CD14-positive monocyte (primary cell): ENCODE measurements at regions not wholly inside any gene's neighbourhood (a gene's known extent, or its start where the extent isn't known, plus 50 kb on each side); places are given as distances from the start of the nearest gene placed in this dataset.

Experiments used
- DNase-seq, 3 donors: peaks; one replicate each; pipeline ENCODE4 v3.0.0-alpha.2; 2011 to 2022
- H2AFZ ChIP-seq: 2 replicates; pipeline ENCODE4 v1.6.0; 2012; ENCODE audit warnings: mild to moderate bottlenecking, low read depth, low read length, inconsistent platforms; ENCODE audit not compliant: insufficient read depth, poor library complexity, severe bottlenecking
- H3K27ac ChIP-seq, 2 donors: 1 replicate in 1 of 2; 2 replicates in 1 of 2; pipeline ENCODE4 v1.5.1; 2012 to 2013; ENCODE audit warnings: low read length in 2 of 2, control low read depth in 1 of 2, inconsistent platforms in 1 of 2, low read depth in 1 of 2, mild to moderate bottlenecking in 1 of 2
- H3K27me3 ChIP-seq, 2 donors: one replicate each; pipeline versions ENCODE4 v1.6.0 to v1.6.1; 2011 to 2013; ENCODE audit warnings: low read length in 2 of 2; ENCODE audit not compliant: control insufficient read depth in 2 of 2, insufficient read depth in 2 of 2
- H3K36me3 ChIP-seq, 2 donors: replicated peaks in 1 of 2; 1 replicate in 1 of 2; 2 replicates in 1 of 2; pipeline versions ENCODE4 v1.5.1 to v1.6.1; 2012 to 2013; ENCODE audit warnings: low read length in 2 of 2, control low read depth in 1 of 2, inconsistent platforms in 1 of 2, mild to moderate bottlenecking in 1 of 2; ENCODE audit not compliant: insufficient read depth in 2 of 2, control insufficient read depth in 1 of 2
- H3K4me1 ChIP-seq, 2 donors: 1 replicate in 1 of 2; 2 replicates in 1 of 2; pipeline versions ENCODE4 v1.5.1 to v1.6.1; 2012 to 2013; ENCODE audit warnings: low read length in 2 of 2, control low read depth in 1 of 2, inconsistent platforms in 1 of 2, mild to moderate bottlenecking in 1 of 2, moderate library complexity in 1 of 2; ENCODE audit not compliant: insufficient read depth in 2 of 2, control insufficient read depth in 1 of 2
- H3K4me2 ChIP-seq: replicated peaks from 2 replicates; pipeline ENCODE3; 2012; ENCODE audit warnings: low read length, moderate library complexity, mild to moderate bottlenecking; ENCODE audit not compliant: poor library complexity, severe bottlenecking; ENCODE audit errors: extremely low read depth
- H3K4me3 ChIP-seq, 3 experiments: fragments of 200-600 bp in 1 of 3; sonication (generic) in 1 of 3; replicated peaks in 1 of 3; 1 replicate in 2 of 3; 2 replicates in 1 of 3; pipeline ENCODE4 v1.5.1; 2011 to 2013; ENCODE audit warnings: low read length in 3 of 3, mild to moderate bottlenecking in 3 of 3, control low read depth in 2 of 3, low read depth in 2 of 3, inconsistent platforms in 1 of 3, moderate library complexity in 1 of 3
- H3K79me2 ChIP-seq: 2 replicates; pipeline ENCODE4 v1.6.0; 2012; ENCODE audit warnings: mild to moderate bottlenecking, control low read depth, inconsistent platforms, low read length, moderate library complexity; ENCODE audit not compliant: insufficient read depth
- H3K9ac ChIP-seq: 2 replicates; pipeline ENCODE4 v1.6.0; 2017; ENCODE audit warnings: low read length, mild to moderate bottlenecking; ENCODE audit not compliant: insufficient read depth, poor library complexity, severe bottlenecking
- H3K9me3 ChIP-seq, 2 donors: replicated peaks in 1 of 2; 1 replicate in 1 of 2; 2 replicates in 1 of 2; pipeline versions ENCODE4 v1.5.1 to v1.6.1; 2012 to 2013; ENCODE audit warnings: low read length in 2 of 2, control low read depth in 1 of 2; ENCODE audit not compliant: control insufficient read depth in 1 of 2, insufficient read depth in 1 of 2
- H4K20me1 ChIP-seq: 2 replicates; pipeline ENCODE4 v1.6.0; 2012; ENCODE audit warnings: mild to moderate bottlenecking, low read length, control low read depth, moderate library complexity; ENCODE audit not compliant: insufficient read depth
- H3K27ac Mint-ChIP-seq, 7 donors: one replicate each; pipeline ENCODE4 v1.8.0; 2020; ENCODE audit warnings: mild to moderate bottlenecking in 7 of 7, mixed read lengths in 7 of 7, moderate library complexity in 6 of 7, inconsistent platforms in 2 of 7
- H3K27me3 Mint-ChIP-seq, 3 donors: one replicate each; pipeline ENCODE4 v1.8.0; 2021 to 2022; ENCODE audit warnings: low read depth in 3 of 3, mild to moderate bottlenecking in 3 of 3, mixed read lengths in 3 of 3, moderate library complexity in 3 of 3, inconsistent platforms in 1 of 3
- H3K36me3 Mint-ChIP-seq, 2 donors: one replicate each; pipeline ENCODE4 v1.8.0; 2020; ENCODE audit warnings: mixed read lengths in 2 of 2, inconsistent platforms in 1 of 2, mild to moderate bottlenecking in 1 of 2
- H3K4me1 Mint-ChIP-seq: one replicate; pipeline ENCODE4 v1.8.0; 2020; ENCODE audit warnings: mild to moderate bottlenecking, mixed read lengths
- H3K4me3 Mint-ChIP-seq, 2 donors: one replicate each; pipeline ENCODE4 v1.8.0; 2020; ENCODE audit warnings: mild to moderate bottlenecking in 2 of 2, mixed read lengths in 2 of 2, moderate library complexity in 1 of 2
- H3K9me3 Mint-ChIP-seq, 7 donors: one replicate each; pipeline ENCODE4 v1.8.0; 2020 to 2022; ENCODE audit warnings: mixed read lengths in 7 of 7, mild to moderate bottlenecking in 6 of 7, moderate library complexity in 6 of 7, inconsistent platforms in 2 of 7
- CTCF ChIP-seq: fragments of 200-600 bp; IDR thresholded peaks from one replicate; pipeline ENCODE4 v1.8.0; 2022; ENCODE audit warnings: antibody characterized with exemption, mild to moderate bottlenecking
- WGBS: methylation state at CpG from one replicate; pipeline ENCODE4 v1.1.5; 2013; ENCODE audit warnings: missing lambda C conversion rate; ENCODE audit not compliant: insufficient coverage; 5-methylcytosine and 5-hydroxymethylcytosine counted together
- intact Hi-C, 2 donors: fragments of 100-400 bp; cut with micrococcal nuclease; formaldehyde crosslinking; loops; one replicate each; pipeline versions ENCODE4 v1.15.0 to v1.15.1; 2023

GRCh38 chr6:88482465-88482864 is 316.3 kb upstream of the CNR1 start:
- Histone ChIP-seq H3K9me3 (peaks cover 13 to 15% of the 10 kb centered on the region in 2 donors), H3K36me3 (no peaks in the 10 kb centered on the region), H4K20me1 (no peaks in the 10 kb centered on the region), H3K27me3 (no peaks in the 10 kb centered on the region), H3K4me3 (no peak overlapping the region), H3K4me2 (no peak overlapping the region), H3K4me1 (peaks cover 0 to 7% of the 10 kb centered on the region in 2 donors), H3K27ac (no peak overlapping the region), H3K79me2 (no peaks in the 10 kb centered on the region), H3K9ac (no peak overlapping the region), H2AFZ (no peak overlapping the region)
- DNase-seq: no peak
- TF ChIP-seq CTCF: no peak
- peaks cover 10 to 29% (median 17%) of the 10 kb centered on the region in 7 donors for H3K9me3 Mint-ChIP-seq
- H3K27me3 Mint-ChIP-seq: peaks cover 2 to 4% (median 4%) of the 10 kb centered on the region in 3 donors
- no CpG with 5 or more reads among the region's 1 CpG for WGBS
- no peak overlapping the region for H3K27ac Mint-ChIP-seq
- H3K4me1 Mint-ChIP-seq: no peaks in the 10 kb centered on the region
- no peak overlapping the region for H3K4me3 Mint-ChIP-seq
- intact Hi-C loops: no loop called here
- no peaks in the 10 kb centered on the region for H3K36me3 Mint-ChIP-seq

GRCh38 chr6:88481519-88481918 is 315.4 kb upstream of the CNR1 start:
- Mint-ChIP-seq H3K4me1 (no peaks in the 10 kb centered on the region), H3K27ac (no peak overlapping the region), H3K9me3 (peaks cover 10 to 31% (median 17%) of the 10 kb centered on the region in 7 donors), H3K4me3 (no peak overlapping the region), H3K36me3 (no peaks in the 10 kb centered on the region), H3K27me3 (peaks cover 2 to 4% (median 4%) of the 10 kb centered on the region in 3 donors)
- Histone ChIP-seq H3K79me2 (no peaks in the 10 kb centered on the region), H4K20me1 (no peaks in the 10 kb centered on the region), H3K4me2 (no peak overlapping the region), H3K4me3 (no peak overlapping the region), H3K27me3 (no peaks in the 10 kb centered on the region), H2AFZ (no peak overlapping the region), H3K27ac (no peak overlapping the region), H3K9ac (no peak overlapping the region), H3K36me3 (no peaks in the 10 kb centered on the region), H3K9me3 (peaks cover 13 to 15% of the 10 kb centered on the region in 2 donors), H3K4me1 (peaks cover 0 to 6% of the 10 kb centered on the region in 2 donors)
- 100% methylated on average over 1 of the region's 1 CpG for WGBS
- no peak for DNase-seq
- intact Hi-C loops: no loop called here
- no peak for TF ChIP-seq CTCF
